Mucosa of rectum (tissue), 2 donors: ENCODE measurements at regions not wholly inside any gene's neighbourhood (a gene's known extent, or its start where the extent isn't known, plus 50 kb on each side); places are given as distances from the start of the nearest gene placed in this dataset.
"Not testable (repeated sequence)": the region's sequence is repeated elsewhere in the genome, so short reads cannot be mapped to it uniquely, and the experiment has no call there.

Source experiments
- H3K27ac ChIP-seq, 2 donors: one replicate each; pipeline ENCODE4 v1.7.0; 2013; ENCODE audit warnings: inconsistent platforms in 2 of 2, low read depth in 2 of 2, low read length in 2 of 2
- H3K27me3 ChIP-seq, 2 donors: one replicate each; pipeline ENCODE4 v1.7.0; 2013; ENCODE audit warnings: low read length in 2 of 2; ENCODE audit not compliant: control insufficient read depth in 2 of 2, insufficient read depth in 2 of 2
- H3K36me3 ChIP-seq, 2 donors: one replicate each; pipeline ENCODE4 v1.7.0; 2013; ENCODE audit warnings: low read length in 2 of 2; ENCODE audit not compliant: control insufficient read depth in 2 of 2, insufficient read depth in 2 of 2
- H3K4me1 ChIP-seq, 2 donors: one replicate each; pipeline ENCODE4 v1.7.0; 2013; ENCODE audit warnings: low read length in 2 of 2, mild to moderate bottlenecking in 1 of 2; ENCODE audit not compliant: control insufficient read depth in 2 of 2, insufficient read depth in 2 of 2
- H3K4me3 ChIP-seq, 2 donors: one replicate each; pipeline ENCODE4 v1.7.0; 2013; ENCODE audit warnings: low read length in 2 of 2
- H3K9ac ChIP-seq, 2 donors: one replicate each; pipeline ENCODE4 v1.7.0; 2013; ENCODE audit warnings: low read length in 2 of 2, low read depth in 1 of 2, mild to moderate bottlenecking in 1 of 2
- H3K9me3 ChIP-seq, 2 donors: one replicate each; pipeline ENCODE4 v1.7.0; 2013; ENCODE audit warnings: low read length in 2 of 2; ENCODE audit not compliant: control insufficient read depth in 2 of 2
- donor health status: healthy.
- donor health status: Normal muscosa, but diverticular disease.

- H3K4me3 ChIP-seq = no peak overlapping the region
- no peak overlapping the region for H3K27ac ChIP-seq
- no peaks in the 10 kb centered on the region for H3K27me3 ChIP-seq
- H3K36me3 ChIP-seq = no peaks in the 10 kb centered on the region
- H3K9ac ChIP-seq = no peak overlapping the region
- no peaks in the 10 kb centered on the region for H3K9me3 ChIP-seq
- H3K4me1 ChIP-seq = no peaks in the 10 kb centered on the region
These were observed 460.8 kb upstream of the SMARCA2 start for GRCh38 chr9:1554081-1555035.

- H3K9me3 ChIP-seq, H3K27me3 ChIP-seq, H3K27ac ChIP-seq: not testable (repeated sequence)
These were observed 456.5 kb upstream of the SMARCA2 start for GRCh38 chr9:1558666-1559065.

GRCh38 chr9:1575939-1576338, 439.2 kb upstream of the SMARCA2 start:
- Histone ChIP-seq H3K9ac (no peak overlapping the region), H3K4me3 (no peak overlapping the region), H3K27ac (no peak overlapping the region), H3K36me3 (no peaks in the 10 kb centered on the region), H3K27me3 (no peaks in the 10 kb centered on the region), H3K4me1 (no peaks in the 10 kb centered on the region), H3K9me3 (no peaks in the 10 kb centered on the region)

More at GRCh38 chr9:1558666-1559065, 456.5 kb upstream of the SMARCA2 start:
- not testable (repeated sequence) for H3K4me3 ChIP-seq, H3K36me3 ChIP-seq, H3K4me1 ChIP-seq, H3K9ac ChIP-seq

- Histone ChIP-seq H3K27ac (no peak overlapping the region), H3K9me3 (no peaks in the 10 kb centered on the region), H3K9ac (no peak overlapping the region), H3K36me3 (no peaks in the 10 kb centered on the region), H3K4me3 (no peak overlapping the region), H3K27me3 (no peaks in the 10 kb centered on the region), H3K4me1 (no peaks in the 10 kb centered on the region)
These were observed 434.9 kb upstream of the SMARCA2 start for GRCh38 chr9:1580215-1580614.

- Histone ChIP-seq H3K36me3 (no peaks in the 10 kb centered on the region), H3K27me3 (no peaks in the 10 kb centered on the region), H3K4me3 (no peak overlapping the region), H3K9ac (no peak overlapping the region), H3K9me3 (no peaks in the 10 kb centered on the region), H3K27ac (no peak overlapping the region), H3K4me1 (no peaks in the 10 kb centered on the region)
These were observed 433.2 kb upstream of the SMARCA2 start for GRCh38 chr9:1581926-1582325.

GRCh38 chr9:1591310-1591709, 423.8 kb upstream of the SMARCA2 start:
- H3K27me3 ChIP-seq = no peaks in the 10 kb centered on the region
- H3K27ac ChIP-seq = no peak overlapping the region

GRCh38 chr9:1598270-1598669, 416.9 kb upstream of the SMARCA2 start:
- Histone ChIP-seq H3K9ac (no peak overlapping the region), H3K4me1 (no peaks in the 10 kb centered on the region), H3K36me3 (no peaks in the 10 kb centered on the region), H3K27ac (no peak overlapping the region), H3K9me3 (no peaks in the 10 kb centered on the region), H3K4me3 (no peak overlapping the region), H3K27me3 (no peaks in the 10 kb centered on the region)

More at GRCh38 chr9:1591310-1591709, 423.8 kb upstream of the SMARCA2 start:
- Histone ChIP-seq H3K4me1 (no peaks in the 10 kb centered on the region), H3K4me3 (no peak overlapping the region), H3K36me3 (no peaks in the 10 kb centered on the region), H3K9ac (no peak overlapping the region), H3K9me3 (no peaks in the 10 kb centered on the region)

- Histone ChIP-seq H3K27me3 (no peaks in the 10 kb centered on the region), H3K9me3 (no peaks in the 10 kb centered on the region), H3K27ac (no peak overlapping the region), H3K9ac (no peak overlapping the region), H3K4me1 (no peaks in the 10 kb centered on the region), H3K4me3 (no peak overlapping the region), H3K36me3 (no peaks in the 10 kb centered on the region)
These were observed 415.2 kb upstream of the SMARCA2 start for GRCh38 chr9:1599961-1600360.

GRCh38 chr9:1604942-1605560, 410.1 kb upstream of the SMARCA2 start:
- no peak overlapping the region for H3K27ac ChIP-seq
- no peaks in the 10 kb centered on the region for H3K9me3 ChIP-seq
- H3K36me3 ChIP-seq = no peaks in the 10 kb centered on the region
- no peak overlapping the region for H3K9ac ChIP-seq
- no peaks in the 10 kb centered on the region for H3K4me1 ChIP-seq
- H3K27me3 ChIP-seq = no peaks in the 10 kb centered on the region
- no peak overlapping the region for H3K4me3 ChIP-seq

GRCh38 chr9:1606253-1606652, 408.9 kb upstream of the SMARCA2 start:
- Histone ChIP-seq H3K9me3 (no peaks in the 10 kb centered on the region), H3K4me3 (no peak overlapping the region), H3K4me1 (no peaks in the 10 kb centered on the region), H3K9ac (no peak overlapping the region), H3K36me3 (no peaks in the 10 kb centered on the region), H3K27ac (no peak overlapping the region), H3K27me3 (no peaks in the 10 kb centered on the region)
